ENCODE measurements at regions not wholly inside any gene's neighbourhood (a gene's known extent, or its start where the extent isn't known, plus 50 kb on each side); places are given as distances from the start of the nearest gene placed in this dataset.
"Not testable (repeated sequence)": the region's sequence is repeated elsewhere in the genome, so short reads cannot be mapped to it uniquely, and the experiment has no call there.

DNA sequence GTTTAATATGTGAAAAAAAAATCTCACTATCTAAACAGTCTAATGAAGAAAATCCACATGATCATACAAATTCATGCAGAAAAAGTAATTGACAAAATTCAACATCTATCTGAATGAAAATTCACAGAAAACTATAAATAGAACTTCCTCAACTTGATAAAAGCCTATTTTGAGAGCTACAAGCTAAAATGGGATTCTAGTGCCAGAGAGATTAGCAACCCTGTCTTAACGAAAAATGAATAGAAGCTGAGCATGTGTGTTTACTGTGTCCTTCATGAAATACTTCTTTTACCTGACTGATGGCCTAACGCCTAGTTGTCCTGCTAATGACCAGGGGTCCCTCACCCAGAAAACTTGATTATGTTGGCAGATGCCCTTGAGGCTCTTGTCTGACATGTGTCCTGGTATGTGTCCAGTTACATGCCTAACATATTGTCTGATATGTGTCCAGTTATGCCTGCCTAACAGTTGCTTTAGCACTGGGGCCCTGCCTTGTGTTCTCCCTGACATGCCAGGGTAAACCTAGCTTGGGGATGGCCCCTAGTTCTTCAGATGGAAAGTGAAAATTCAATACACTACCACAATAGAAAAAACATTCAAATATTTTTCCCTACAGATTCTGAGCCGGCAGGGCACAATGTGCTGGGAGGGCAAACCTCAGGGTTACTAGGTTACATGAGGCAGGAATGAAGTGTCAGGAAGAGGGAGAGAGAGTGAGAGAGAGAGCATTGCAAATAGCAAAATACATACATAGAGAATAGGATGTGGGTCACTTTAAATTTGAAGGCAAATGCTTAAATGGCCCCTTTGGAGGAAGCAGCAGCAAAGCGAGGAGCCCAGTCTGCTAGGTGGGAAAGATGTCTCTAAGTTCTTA lies 834.0 kb downstream of the CDH11 start:
- no peak for DNase-seq

DNA sequence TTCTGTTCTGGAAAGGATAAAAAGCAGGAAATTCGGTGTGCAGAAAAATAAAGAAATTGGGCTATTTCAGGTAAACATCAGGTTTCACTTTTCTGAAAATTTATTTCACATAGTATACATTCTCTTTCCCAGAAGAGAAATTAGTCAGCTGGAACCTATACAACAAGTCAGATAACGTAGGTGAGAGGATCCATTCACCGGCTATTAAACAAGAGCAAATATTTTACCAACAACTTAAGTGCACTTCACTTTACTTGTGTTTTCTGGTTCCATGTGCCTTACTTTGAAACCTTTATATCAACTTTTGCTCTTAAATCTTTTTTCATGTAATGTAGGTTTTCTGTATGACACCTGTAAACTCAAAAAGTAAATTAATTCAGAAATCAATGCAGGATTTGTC lies 839.7 kb downstream of the CDH11 start:
- DNase-seq, result no peak

DNA sequence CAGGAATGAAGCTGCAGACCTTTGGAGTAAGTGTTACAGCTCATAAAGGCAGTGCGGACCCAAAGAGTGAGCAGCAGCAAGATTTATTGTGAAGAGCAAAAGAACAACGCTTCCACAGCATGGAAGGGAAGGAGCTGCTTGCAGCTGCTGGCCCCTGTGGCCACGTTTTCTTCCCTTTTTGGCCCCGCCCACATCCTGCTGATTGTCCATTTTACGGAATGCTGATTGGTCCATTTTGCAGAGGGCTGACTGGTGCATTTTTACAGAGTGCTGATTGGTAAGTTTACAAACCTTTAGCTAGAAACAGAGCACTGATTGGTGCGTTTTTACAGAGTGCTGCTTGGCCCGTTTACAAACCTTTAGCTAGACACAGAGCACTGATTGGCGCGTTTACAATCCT lies 841.5 kb downstream of the CDH11 start:
- DNase-seq, result no peak

DNA sequence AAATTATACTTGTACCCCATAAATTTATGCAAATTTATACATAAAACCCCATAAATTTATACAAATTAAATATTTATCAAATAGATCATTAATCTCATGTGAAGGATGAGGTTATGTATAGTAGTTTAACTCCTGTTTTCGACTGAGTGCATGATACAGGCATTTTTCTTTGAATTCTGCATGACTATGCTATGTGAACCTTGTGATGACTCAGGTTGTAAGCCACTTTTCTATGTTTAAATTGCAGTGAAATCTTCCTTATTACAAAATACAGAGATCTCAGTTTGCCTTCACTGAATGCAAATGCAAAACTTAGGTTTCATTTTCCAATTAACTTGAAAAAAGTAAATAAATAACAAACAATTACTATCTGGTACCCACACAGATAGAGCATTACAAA lies 843.7 kb downstream of the CDH11 start:
- DNase-seq, result no peak

DNA sequence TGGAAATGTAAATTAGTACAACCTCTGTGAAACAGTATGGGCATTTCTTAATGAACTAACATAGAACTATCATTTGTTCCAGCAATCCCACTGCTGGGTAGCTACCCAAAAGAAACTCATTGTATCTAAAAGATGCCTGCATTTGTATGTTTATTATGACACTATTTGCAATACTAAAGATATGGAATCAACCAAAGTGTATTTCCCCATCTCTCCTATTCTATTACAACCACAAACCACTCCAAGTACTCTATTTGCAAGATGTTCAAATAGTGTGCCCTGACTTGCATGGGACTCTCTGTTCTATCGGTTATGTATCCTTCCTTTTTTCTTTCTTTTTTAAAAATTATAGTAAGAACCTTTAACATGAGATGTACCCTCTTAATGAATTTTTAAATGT lies 845.2 kb downstream of the CDH11 start:
- no peak for DNase-seq

DNA sequence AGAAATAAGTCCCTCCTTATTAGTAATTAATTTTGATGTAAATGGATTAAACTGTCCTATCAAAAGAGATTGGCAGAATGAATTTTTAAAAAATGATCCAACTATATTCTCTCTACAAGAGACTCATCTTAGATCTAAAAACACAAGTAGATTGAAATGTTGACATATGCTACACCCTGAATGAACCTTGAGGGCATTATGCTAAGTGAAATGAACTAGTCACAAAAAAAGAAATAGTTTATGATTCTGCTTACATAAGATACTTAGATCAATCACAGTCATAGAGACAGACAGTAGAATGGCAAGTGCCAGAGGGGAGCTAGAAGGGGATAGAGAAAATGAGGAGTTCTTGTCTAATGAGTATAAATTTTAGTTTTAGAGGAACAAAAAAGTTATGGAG lies 849.8 kb downstream of the CDH11 start:
- DNase-seq, result no peak

DNA sequence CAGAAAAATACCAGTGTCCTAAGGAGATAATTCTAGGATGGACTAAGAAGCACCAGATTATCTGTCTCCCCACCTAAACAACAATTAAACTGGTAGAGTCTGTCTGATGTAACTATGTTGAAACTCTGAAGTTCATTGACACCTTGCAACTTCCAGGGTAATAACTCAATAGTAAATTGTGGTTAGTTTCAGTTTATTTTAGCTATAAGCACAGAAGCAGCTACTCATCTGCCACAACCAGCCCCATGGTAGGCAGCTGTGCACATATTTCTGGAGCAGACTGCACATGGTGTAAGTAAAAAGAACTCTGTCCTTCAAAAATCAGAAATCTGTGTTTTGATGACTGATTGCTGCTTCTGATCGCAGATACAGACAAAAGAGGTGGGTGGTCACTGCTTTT lies 852.1 kb downstream of the CDH11 start:
- no peak for DNase-seq

DNA sequence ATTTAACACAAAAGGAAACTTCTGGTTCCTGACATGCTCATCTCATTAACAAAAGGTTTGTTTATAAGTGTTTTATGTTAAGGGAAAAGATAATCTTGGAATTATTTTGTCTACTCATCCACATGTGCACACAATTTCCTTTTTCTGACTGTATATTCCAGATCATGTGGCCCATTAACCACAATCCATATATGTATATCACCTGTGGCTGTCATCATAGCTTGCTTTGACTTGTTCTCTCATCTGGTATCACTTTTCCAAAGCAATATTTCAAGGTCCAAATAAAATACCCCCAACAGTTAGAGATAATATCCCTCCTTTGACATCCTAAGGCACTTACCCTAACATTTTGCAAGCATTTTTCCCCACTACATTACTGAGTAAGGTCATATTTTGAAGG lies 856.1 kb downstream of the CDH11 start:
- no peak for DNase-seq

DNA sequence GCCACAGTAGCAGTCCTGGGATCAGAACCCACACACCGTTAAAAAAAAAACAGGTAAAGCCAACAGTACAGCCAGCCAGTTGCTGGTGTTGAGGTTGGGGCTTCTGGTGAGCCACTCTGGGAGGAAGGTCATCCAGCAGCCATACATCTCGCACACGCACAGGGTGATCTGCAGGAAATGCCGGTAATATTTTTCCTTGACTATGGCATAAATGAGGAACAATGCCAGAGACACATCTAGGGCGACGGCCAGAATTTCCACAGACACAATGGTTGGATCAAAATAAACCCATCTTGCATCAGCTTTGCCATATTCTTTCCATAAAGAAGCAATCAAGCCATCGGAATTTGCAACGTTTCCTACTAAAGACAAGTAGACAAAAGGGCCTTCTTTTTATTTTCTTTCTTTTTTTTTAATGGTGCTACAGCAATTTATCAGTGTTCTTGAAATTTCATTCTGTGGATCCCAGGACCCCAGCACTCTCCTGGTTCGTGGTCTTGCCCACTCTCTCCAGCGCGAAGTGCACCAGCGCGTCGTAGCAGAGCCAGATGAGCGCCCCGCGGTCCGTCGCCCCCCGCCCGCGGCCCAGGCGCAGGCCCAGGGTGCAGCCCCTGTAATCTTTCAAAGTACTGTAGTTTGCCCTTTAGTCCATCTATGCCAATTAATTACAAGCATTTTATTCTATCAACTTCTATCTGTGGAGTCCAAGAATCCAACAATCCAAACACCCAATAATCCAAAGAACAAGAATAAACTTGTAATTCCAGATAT lies 861.0 kb downstream of the CDH11 start:
- DNase-seq, result not testable (repeated sequence)

DNA sequence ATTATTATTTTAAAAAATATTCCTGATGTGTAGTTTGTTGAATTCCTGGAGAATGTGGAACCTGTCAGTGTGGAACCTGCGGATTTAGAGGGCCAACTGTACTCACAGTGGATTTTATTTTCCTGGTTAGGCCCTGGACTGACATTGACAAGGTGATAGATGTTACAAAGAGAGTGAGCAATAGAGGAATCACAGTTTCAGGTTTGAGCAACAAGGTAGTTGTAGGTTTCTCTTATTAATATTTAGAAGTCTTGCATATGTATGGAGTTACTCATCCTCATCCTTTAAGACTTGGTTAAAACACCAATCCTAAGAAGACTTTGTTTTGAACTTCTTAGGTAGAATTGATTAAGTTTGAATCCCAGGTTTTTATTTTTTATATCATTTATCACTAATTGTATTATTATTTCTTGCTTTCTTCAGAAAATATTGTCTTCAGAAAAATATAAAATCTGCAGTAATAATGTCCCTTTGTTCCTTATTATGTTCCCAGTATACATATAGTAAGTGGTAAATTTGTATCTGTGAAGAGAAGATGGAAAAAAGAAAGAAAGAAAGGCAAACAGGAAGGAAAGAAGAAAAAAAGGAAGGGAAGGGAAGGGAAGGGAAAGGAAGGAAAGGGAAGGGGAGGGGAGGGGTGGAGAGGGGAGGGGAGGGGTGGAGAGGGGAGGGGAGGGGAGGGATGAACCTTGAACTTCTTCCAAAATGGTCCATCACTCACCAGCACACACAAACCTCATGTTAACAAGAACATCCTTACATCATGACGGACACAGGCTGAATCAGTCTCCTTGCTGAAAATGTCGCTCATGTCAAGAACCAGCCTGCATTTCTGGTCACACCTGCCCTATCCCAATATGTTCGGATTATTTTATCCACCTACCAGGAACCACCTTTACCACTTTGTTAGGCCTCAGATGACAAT lies 867.2 kb downstream of the CDH11 start:
- no peak for DNase-seq

DNA sequence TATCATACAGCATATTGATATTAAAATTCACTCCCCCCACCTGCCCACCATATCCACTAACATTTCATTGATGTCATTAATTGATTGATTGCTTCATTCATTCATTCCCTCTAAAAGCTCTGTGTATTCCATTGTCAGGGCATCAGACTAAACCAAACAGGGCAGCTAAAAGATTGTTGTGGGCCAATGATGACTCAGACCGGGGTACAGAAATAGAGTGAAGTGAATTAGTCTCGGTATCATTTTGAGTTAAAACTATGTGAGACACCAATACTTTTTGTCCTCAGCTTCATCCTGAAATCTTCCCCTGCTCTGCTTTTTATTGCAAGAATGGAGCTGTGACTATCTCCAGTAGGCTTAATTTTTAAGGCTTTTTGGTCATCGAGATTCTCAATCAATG lies 868.3 kb downstream of the CDH11 start:
- DNase-seq, result no peak

DNA sequence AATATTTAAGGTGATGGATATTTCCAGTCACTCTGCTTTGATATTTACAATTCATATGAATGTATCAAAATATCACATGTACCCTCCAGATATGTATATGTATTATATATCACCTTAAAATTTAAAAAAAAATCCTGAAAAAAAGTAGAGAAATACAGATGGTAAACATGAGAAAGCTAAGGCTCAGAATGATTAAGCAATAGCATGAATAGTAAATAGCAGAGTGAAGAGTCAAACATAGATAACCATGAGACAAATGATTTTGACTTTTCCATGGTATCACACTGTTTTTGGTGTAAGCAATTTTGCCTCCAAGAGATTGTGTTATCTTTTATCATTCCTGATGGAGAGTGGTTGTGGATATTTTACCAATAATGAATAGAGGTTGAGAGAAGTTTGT lies 868.8 kb downstream of the CDH11 start:
- no peak for DNase-seq

DNA sequence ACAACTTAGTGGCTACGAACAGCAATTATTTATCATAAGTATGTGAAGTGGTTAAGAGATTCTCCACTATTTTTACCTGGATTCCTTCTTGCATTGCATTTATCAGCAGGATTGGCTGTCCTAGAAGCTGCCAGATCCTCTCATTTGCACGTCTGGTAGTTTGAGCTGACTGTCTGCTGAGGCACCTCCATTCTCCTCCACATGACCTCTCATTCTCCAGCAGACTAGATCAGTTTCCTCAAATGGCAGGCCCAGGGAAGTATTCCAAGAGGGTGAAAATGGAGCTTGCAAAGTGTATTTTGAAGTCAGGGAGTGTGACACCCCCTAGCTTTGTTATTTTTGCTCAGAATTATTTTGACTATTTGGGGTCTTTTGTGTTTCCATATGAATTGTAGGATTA lies 870.1 kb downstream of the CDH11 start:
- no peak for DNase-seq

DNA sequence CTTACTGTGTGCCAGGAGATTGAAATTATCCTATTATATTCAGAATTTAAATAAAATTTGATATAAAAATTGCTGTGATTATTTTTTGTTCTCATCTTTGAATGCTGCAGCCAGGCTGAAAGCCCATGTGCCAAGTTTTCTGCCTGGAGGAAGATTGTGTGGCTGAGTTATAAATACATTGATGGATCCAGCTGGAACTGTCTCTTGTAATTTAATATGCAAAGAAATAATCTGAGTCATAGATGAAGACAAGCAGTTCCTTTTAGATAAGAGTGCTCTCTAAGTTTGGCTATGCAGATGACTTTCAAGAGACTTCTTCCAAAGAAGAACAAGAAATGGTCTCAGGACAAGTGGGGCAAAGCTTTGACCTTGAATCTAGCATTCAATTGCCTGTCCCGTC lies 871.0 kb downstream of the CDH11 start:
- no peak for DNase-seq

DNA sequence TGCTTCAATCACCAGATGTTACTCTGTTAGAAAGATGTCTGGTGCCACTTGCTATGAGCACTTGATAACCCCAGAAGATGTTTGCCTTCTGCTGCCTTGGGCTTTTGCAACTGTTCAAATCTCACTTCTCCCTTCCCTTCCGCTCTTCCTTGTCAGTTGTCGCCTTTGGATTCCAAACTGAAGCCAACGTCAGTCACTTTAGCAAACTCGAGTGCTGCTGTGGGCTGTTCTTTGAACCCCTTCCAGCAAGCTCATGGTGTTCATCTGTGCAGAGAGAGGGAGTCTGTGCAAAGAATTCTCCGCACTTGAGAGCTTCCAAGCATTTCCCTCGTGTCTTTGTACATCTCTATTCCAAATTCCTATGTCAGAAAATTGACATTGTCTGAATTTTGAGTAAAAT lies 879.4 kb downstream of the CDH11 start:
- no peak for DNase-seq

DNA sequence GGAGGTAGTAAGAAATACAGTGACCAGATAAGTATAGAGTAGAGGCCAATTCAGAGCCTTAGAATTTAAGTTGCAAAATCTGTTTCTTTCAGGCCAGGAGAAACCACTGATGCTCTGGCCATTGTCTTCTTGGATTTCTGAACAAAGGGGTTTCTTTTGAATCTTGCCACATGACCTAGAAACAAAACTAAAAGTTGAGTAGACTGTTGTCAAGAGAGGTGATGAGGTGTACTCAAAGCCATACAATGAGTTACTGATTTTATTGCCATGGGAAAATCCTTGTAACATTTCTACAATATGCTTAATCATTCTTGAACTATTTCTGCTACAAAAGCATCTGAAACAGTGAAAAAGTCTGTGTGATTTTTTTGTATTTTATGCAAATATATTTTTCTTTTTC lies 881.3 kb downstream of the CDH11 start:
- no peak for DNase-seq

DNA sequence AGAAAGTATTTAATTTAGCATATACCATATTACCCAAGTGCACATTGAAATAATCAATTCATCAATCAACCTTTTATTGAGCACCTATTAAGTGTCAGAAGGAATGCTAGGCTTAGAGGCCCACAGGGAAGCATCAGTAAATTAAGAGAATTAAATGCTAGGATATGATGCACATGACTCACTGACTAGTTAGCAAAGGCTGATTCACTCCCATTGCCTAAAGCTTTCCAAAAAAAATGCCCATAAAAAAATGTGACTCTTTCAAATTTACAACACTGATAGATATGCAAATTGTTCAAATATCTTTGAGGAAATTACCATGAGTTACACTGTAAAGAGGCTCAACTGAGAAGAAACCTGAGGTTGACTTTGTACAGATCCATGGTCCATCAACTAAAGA lies 883.3 kb downstream of the CDH11 start:
- DNase-seq, result no peak

DNA sequence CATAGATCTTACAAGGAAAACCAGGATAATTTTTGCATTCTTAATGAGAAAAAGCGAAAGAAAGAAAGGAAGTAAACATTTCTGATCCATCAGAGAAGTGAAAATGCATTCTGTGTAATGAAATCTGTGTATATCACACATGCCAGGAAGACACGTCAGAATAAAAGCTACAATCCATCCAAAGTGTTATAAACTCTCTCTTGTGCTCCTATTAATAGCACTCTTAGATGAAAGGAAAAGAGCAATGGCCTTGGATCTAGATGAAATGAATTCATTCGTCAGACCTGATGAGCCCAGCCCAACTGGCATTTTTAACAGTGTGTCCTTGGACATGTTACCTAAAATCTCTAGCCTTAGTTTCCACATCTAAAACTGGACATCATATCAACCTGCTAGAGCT lies 885.5 kb downstream of the CDH11 start:
- DNase-seq, result no peak

DNA sequence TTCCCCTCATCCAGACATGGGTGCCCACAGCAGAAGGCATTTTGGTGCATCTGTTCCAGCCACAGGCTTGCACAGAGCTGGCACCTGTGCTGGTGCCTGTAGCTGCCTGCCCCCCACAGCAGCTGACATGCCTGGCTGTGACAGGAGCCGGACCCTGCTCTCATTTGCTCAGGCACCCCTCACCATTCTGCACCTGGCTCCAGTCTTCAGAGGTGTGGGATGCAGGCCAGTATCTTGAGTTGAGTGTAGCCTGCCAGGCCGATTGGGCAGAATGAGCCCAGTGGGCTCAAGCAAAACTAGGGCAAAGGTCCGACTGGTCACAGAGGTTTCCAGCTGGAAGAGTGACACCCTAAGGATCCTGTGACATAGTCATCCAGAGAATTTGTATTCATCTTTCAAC lies 887.7 kb downstream of the CDH11 start:
- no peak for DNase-seq

DNA sequence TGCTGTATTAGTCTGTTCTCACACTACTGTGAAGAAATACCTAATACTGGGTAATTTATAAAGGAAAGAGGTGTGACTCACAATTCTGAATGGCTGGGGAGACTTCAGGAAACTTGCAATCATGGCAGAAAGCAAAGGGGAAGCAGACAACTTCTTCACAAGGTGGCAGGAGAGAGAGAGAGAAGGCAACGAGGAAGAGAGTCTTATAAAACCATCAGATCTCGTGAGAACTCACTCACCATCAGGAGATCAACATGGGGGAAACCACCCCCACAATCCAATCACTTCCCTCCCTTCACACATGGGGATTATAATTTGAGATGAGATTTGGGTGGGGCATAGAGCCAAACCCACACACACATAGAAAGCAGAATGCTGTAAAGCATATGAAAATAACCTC lies 896.2 kb downstream of the CDH11 start:
- no peak for DNase-seq

DNA sequence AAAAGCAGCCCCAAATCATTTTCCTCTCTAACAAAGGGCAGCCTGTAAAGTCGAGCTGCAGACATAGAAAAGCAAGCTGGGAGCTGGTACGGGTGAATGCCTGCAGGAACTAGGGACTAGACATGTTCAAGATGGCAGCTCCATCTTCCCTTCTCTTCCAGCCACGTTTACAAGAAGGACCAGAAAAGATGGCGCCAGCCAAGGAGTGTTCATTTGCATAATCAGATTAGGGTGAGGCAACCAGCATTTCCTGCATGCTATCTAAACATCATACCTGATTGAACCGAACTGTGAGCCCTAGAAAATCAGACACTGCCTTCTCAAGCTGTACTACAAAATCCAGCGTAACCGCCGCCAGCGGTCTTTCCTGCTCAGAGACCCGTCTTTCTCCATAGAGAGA lies 896.8 kb downstream of the CDH11 start:
- DNase-seq, result no peak

DNA sequence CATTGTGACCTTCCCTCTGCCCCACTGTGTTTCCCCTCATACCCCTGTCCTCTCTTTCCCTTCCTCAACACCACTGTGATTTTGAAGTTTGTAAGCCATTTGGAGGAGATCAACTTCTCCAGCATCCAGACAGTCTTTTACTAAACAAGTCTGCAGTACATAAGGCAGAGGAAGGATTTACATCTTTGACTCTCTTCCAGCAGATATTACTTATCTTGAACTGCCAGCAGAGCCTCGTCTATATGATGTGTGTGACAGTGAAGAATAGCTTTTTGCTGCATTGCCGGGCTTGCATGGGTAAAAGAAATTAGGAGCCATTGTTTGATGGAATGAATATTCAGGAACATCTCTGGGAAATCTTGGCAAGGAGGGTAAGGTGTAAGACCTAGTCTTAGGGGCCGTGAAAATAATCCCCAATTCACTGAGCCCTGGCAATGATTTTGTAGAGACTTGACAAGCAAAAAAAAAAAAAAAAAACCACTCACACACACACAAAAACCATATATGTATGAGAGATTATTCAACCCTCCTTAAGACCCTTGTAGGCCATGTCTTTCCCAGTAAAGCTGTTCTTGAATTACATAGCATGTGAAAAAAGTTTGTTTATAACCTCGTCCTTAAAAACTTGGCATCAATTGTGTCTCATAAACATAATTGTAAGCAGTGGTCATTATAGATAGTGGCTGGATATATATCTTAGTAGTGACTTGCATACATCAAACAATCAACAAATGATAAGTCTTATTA lies 903.9 kb downstream of the CDH11 start:
- no peak for DNase-seq

DNA sequence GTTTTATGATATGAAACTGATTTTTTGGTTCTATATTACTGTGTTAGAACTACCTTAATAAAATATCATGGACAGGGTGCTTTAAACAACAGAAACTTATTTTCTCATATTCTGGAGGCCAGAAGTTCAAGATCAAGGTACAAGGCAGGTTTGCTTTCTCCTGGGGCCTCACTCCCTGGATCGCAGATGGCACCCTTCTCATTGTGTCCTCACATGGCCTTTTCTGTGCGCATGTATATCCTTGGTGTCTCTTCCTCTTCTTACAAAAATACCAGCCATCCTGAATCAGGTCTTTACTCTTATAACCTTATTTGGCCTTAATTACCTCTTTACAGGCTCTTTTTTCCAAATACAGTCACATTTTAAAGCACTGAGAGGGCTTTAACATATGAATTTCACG lies 906.1 kb downstream of the CDH11 start:
- DNase-seq, result no peak
